ENCODE measurements at regions not wholly inside any gene's neighbourhood (a gene's known extent, or its start where the extent isn't known, plus 50 kb on each side); places are given as distances from the start of the nearest gene placed in this dataset.
"Not testable (repeated sequence)": the region's sequence is repeated elsewhere in the genome, so short reads cannot be mapped to it uniquely, and the experiment has no call there.

DNA sequence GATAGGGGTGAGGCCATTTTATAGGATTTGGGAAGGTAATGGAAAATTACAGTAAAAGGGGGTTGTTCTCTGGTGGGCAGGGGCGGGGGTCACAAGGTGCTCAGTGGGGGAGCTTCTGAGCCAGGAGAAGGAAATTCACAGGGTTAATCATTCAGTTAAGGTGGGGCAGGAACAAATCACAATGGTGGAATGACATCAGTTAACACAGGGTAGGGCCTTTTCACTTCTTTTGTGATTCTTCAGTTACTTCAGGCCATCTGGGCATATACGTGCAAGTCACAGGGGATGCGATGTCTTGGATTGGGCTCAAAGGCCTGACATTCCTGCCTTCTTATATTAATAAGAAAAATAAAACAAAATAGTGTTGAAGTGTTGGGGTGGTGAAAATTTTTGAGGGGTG lies 181.1 kb upstream of the TRPC7 start:
- H3K36me3 ChIP-seq (replicated peaks in 1 of 2; ENCODE audit: control extremely low read depth in 1 of 2, control insufficient read depth in 1 of 2, extremely low read depth in 1 of 2, insufficient read depth in 2 of 2, low read length in 1 of 2); POLR2A ChIA-PET; H3K4me1 Mint-ChIP-seq; H3K79me2 ChIP-seq (ENCODE audit: control insufficient read depth, insufficient read depth, low read length); H3K4me2 ChIP-seq (replicated peaks; ENCODE audit: low read depth, low read length, poor library complexity, severe bottlenecking); H3K4me3 ChIP-seq (ENCODE audit: control extremely low read depth in 1 of 5, extremely low read depth in 1 of 5, insufficient read depth in 1 of 5, low read depth in 2 of 5, low read length in 4 of 5); intact Hi-C loops (cut with micrococcal nuclease); H4K20me1 ChIP-seq (ENCODE audit: control insufficient read depth, insufficient read depth, low read length, poor library complexity, severe bottlenecking); H3K27ac ChIP-seq (ENCODE audit: low read length in 2 of 2); H3K27me3 ChIP-seq (replicated peaks in 1 of 4; ENCODE audit: control extremely low read depth in 1 of 4, control insufficient read depth in 3 of 4, insufficient read depth in 4 of 4, low read length in 3 of 4); H3K27ac Mint-ChIP-seq; DNase-seq; H3K4me3 Mint-ChIP-seq; H3K9me3 ChIP-seq (ENCODE audit: control extremely low read depth in 1 of 3, control insufficient read depth in 2 of 3, insufficient read depth in 1 of 3, low read length in 2 of 3); CTCF ChIA-PET; ATAC-seq (ENCODE audit: low read depth); H3K9me3 Mint-ChIP-seq (ENCODE audit: insufficient read depth); H3K27me3 Mint-ChIP-seq; H3K9ac ChIP-seq (ENCODE audit: low read length); H3K4me1 ChIP-seq (ENCODE audit: control insufficient read depth in 2 of 2, insufficient read depth in 2 of 2, low read length in 2 of 2); H2AFZ ChIP-seq (ENCODE audit: insufficient read depth, low read depth, low read length, poor library complexity, severe bottlenecking): not testable (repeated sequence)
- 67% methylated on average over 1 of the region's 3 CpGs for WGBS (ENCODE audit: insufficient coverage)

DNA sequence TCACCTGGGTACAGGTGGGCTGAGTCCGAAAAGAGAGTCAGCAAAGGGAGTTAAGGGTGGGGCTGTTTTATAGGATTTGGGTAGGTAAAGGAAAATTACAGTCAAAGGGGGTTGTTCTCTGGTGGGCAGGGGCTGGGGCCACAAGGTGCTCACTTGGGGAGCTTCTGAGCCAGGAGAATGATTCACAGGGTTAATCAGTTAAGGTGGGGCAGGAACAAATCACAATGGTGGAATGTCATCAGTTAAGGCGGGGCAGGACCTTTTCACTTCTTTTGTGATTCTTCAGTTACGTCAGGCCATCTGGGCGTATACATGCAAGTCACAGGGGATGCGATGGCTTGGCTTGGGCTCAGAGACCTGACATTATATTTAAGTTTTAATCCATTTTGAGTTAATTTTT lies 179.7 kb upstream of the TRPC7 start:
- intact Hi-C loops (cut with micrococcal nuclease); H3K9ac ChIP-seq (ENCODE audit: low read length); H3K79me2 ChIP-seq (ENCODE audit: control insufficient read depth, insufficient read depth, low read length); H3K27ac ChIP-seq (ENCODE audit: low read length in 2 of 2); H3K9me3 Mint-ChIP-seq (ENCODE audit: insufficient read depth); H3K27me3 Mint-ChIP-seq; H3K9me3 ChIP-seq (ENCODE audit: control extremely low read depth in 1 of 3, control insufficient read depth in 2 of 3, insufficient read depth in 1 of 3, low read length in 2 of 3); H3K4me3 ChIP-seq (ENCODE audit: control extremely low read depth in 1 of 5, extremely low read depth in 1 of 5, insufficient read depth in 1 of 5, low read depth in 2 of 5, low read length in 4 of 5); H4K20me1 ChIP-seq (ENCODE audit: control insufficient read depth, insufficient read depth, low read length, poor library complexity, severe bottlenecking); H3K27me3 ChIP-seq (replicated peaks in 1 of 4; ENCODE audit: control extremely low read depth in 1 of 4, control insufficient read depth in 3 of 4, insufficient read depth in 4 of 4, low read length in 3 of 4); H3K4me3 Mint-ChIP-seq; POLR2A ChIA-PET; H3K4me1 ChIP-seq (ENCODE audit: control insufficient read depth in 2 of 2, insufficient read depth in 2 of 2, low read length in 2 of 2); H2AFZ ChIP-seq (ENCODE audit: insufficient read depth, low read depth, low read length, poor library complexity, severe bottlenecking); H3K4me2 ChIP-seq (replicated peaks; ENCODE audit: low read depth, low read length, poor library complexity, severe bottlenecking); H3K27ac Mint-ChIP-seq; CTCF ChIA-PET; DNase-seq; H3K36me3 ChIP-seq (replicated peaks in 1 of 2; ENCODE audit: control extremely low read depth in 1 of 2, control insufficient read depth in 1 of 2, extremely low read depth in 1 of 2, insufficient read depth in 2 of 2, low read length in 1 of 2); ATAC-seq (ENCODE audit: low read depth); H3K4me1 Mint-ChIP-seq: not testable (repeated sequence)
- WGBS (ENCODE audit: insufficient coverage) = 96% methylated on average over 5 of the region's 5 CpGs

DNA sequence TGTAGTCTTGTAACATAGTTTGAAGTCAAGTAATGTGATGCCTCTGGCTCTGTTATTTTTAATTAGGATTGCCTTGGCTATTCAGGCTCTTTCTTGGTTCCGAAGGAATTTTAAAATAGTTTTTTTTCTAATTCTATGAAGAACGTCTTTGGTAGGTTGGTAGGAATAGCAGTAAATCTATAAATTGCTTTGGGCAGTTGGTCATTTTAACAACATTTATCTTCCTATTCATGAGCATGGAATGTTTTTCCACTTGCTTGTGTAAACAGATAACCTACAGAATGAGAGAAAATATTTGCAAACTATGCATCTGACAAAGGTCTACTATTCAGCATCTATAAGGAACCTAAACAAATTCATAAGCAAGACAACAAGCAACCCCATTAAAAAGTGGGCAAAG lies 173.2 kb upstream of the TRPC7 start:
- no peaks in the 10 kb centered on the region for H3K4me1 Mint-ChIP-seq
- Histone ChIP-seq H3K27ac (ENCODE audit: low read length in 2 of 2) (no peak overlapping the region), H3K9ac (ENCODE audit: low read length) (no peak overlapping the region), H3K79me2 (ENCODE audit: control insufficient read depth, insufficient read depth, low read length) (no peaks in the 10 kb centered on the region), H3K27me3 (replicated peaks in 1 of 4; ENCODE audit: control extremely low read depth in 1 of 4, control insufficient read depth in 3 of 4, insufficient read depth in 4 of 4, low read length in 3 of 4) (no peaks in the 10 kb centered on the region), H4K20me1 (ENCODE audit: control insufficient read depth, insufficient read depth, low read length, poor library complexity, severe bottlenecking) (no peaks in the 10 kb centered on the region), H3K4me1 (ENCODE audit: control insufficient read depth in 2 of 2, insufficient read depth in 2 of 2, low read length in 2 of 2) (no peaks in the 10 kb centered on the region), H3K36me3 (replicated peaks in 1 of 2; ENCODE audit: control extremely low read depth in 1 of 2, control insufficient read depth in 1 of 2, extremely low read depth in 1 of 2, insufficient read depth in 2 of 2, low read length in 1 of 2) (no peaks in the 10 kb centered on the region), H3K4me2 (replicated peaks; ENCODE audit: low read depth, low read length, poor library complexity, severe bottlenecking) (no peak overlapping the region), H3K4me3 (ENCODE audit: control extremely low read depth in 1 of 5, extremely low read depth in 1 of 5, insufficient read depth in 1 of 5, low read depth in 2 of 5, low read length in 4 of 5) (no peak overlapping the region), H3K9me3 (ENCODE audit: control extremely low read depth in 1 of 3, control insufficient read depth in 2 of 3, insufficient read depth in 1 of 3, low read length in 2 of 3) (no peaks in the 10 kb centered on the region), H2AFZ (ENCODE audit: insufficient read depth, low read depth, low read length, poor library complexity, severe bottlenecking) (no peak overlapping the region)
- ChIA-PET POLR2A (no interaction called here), CTCF (no interaction called here)
- TF ChIP-seq EZH2 (IDR thresholded peaks at IDR 0.05; ENCODE audit: borderline replicate concordance, insufficient read depth, low read depth, low read length, poor library complexity, severe bottlenecking) = no peak
- no peak for TF ChIP-seq CTCF (IDR thresholded peaks at IDR 0.05)
- DNase-seq (no peak), ATAC-seq (ENCODE audit: low read depth) (no peak)
- WGBS (ENCODE audit: insufficient coverage) = no CpG with 5 or more reads among the region's 2 CpGs
- intact Hi-C loops (cut with micrococcal nuclease) = no loop called here
- no peak overlapping the region for H3K27ac Mint-ChIP-seq
- H3K9me3 Mint-ChIP-seq (ENCODE audit: insufficient read depth) = no peaks in the 10 kb centered on the region
- H3K27me3 Mint-ChIP-seq = no peaks in the 10 kb centered on the region
- no peak overlapping the region for H3K4me3 Mint-ChIP-seq
